Activated T-helper 17 cell treated with anti-CD3 and anti-CD28 coated beads, Interleukin-2, amount 50 U/mL, for 72 hours (primary cell): ENCODE measurements at regions not wholly inside any gene's neighbourhood (a gene's known extent, or its start where the extent isn't known, plus 50 kb on each side); places are given as distances from the start of the nearest gene placed in this dataset.
A peak's percentile ranks its signal among the peaks of the same experiment; 100 is the strongest.

Experiments
- ATAC-seq: fragments of 150-1000 bp; cut with Tn5 transposase; replicated peaks from 2 replicates; pipeline ENCODE4 v1.10.0; 2021; ENCODE audit warnings: mild to moderate bottlenecking, moderate library complexity
- H3K27ac Mint-ChIP-seq: one replicate; pipeline ENCODE4 v1.8.0; 2022; ENCODE audit warnings: mixed read lengths
- H3K27me3 Mint-ChIP-seq: one replicate; pipeline ENCODE4 v1.8.0; 2022; ENCODE audit warnings: mixed read lengths
- H3K36me3 Mint-ChIP-seq: one replicate; pipeline ENCODE4 v1.8.0; 2022; ENCODE audit warnings: low read depth, mild to moderate bottlenecking, mixed read lengths
- H3K4me1 Mint-ChIP-seq: one replicate; pipeline ENCODE4 v1.8.0; 2022; ENCODE audit warnings: mixed read lengths
- H3K4me3 Mint-ChIP-seq: one replicate; pipeline ENCODE4 v1.8.0; 2022; ENCODE audit warnings: mild to moderate bottlenecking, mixed read lengths
- H3K9me3 Mint-ChIP-seq: one replicate; pipeline ENCODE4 v1.8.0; 2022; ENCODE audit warnings: mixed read lengths

- Mint-ChIP-seq H3K4me3 (no peak overlapping the region), H3K27ac (no peak overlapping the region), H3K36me3 (no peaks in the 10 kb centered on the region), H3K4me1 (no peaks in the 10 kb centered on the region), H3K27me3 (no peaks in the 10 kb centered on the region), H3K9me3 (peaks cover 4% of the 10 kb centered on the region)
- no peak for ATAC-seq
Observed at GRCh38 chr20:60806824-60807223, 445.2 kb upstream of the CDH4 start.

- H3K27ac Mint-ChIP-seq = no peak overlapping the region
- no peak for ATAC-seq
- no peaks in the 10 kb centered on the region for H3K27me3 Mint-ChIP-seq
- no peaks in the 10 kb centered on the region for H3K36me3 Mint-ChIP-seq
- no peaks in the 10 kb centered on the region for H3K4me1 Mint-ChIP-seq
- no peak overlapping the region for H3K4me3 Mint-ChIP-seq
- H3K9me3 Mint-ChIP-seq = peaks cover 4% of the 10 kb centered on the region
Observed at GRCh38 chr20:60808003-60808672, 443.9 kb upstream of the CDH4 start.

GRCh38 chr20:60808701-60809100, 443.4 kb upstream of the CDH4 start:
- Mint-ChIP-seq H3K4me3 (no peak overlapping the region), H3K4me1 (no peaks in the 10 kb centered on the region), H3K27ac (no peak overlapping the region), H3K9me3 (peaks cover 4% of the 10 kb centered on the region), H3K36me3 (no peaks in the 10 kb centered on the region), H3K27me3 (no peaks in the 10 kb centered on the region)
- no peak for ATAC-seq

GRCh38 chr20:60810561-60810960, 441.5 kb upstream of the CDH4 start:
- Mint-ChIP-seq H3K9me3 (peaks cover 4% of the 10 kb centered on the region), H3K4me3 (no peak overlapping the region), H3K36me3 (no peaks in the 10 kb centered on the region), H3K27ac (no peak overlapping the region), H3K27me3 (no peaks in the 10 kb centered on the region), H3K4me1 (no peaks in the 10 kb centered on the region)
- ATAC-seq = no peak

- H3K27ac Mint-ChIP-seq = no peak overlapping the region
- H3K36me3 Mint-ChIP-seq = no peaks in the 10 kb centered on the region
- H3K27me3 Mint-ChIP-seq = no peaks in the 10 kb centered on the region
- H3K4me1 Mint-ChIP-seq = no peaks in the 10 kb centered on the region
- peaks cover 7% of the 10 kb centered on the region for H3K9me3 Mint-ChIP-seq
- H3K4me3 Mint-ChIP-seq = no peak overlapping the region
- no peak for ATAC-seq
Observed at GRCh38 chr20:60812561-60812960, 439.5 kb upstream of the CDH4 start.

GRCh38 chr20:60813066-60813465, 439.0 kb upstream of the CDH4 start:
- ATAC-seq = no peak
- H3K27ac Mint-ChIP-seq = no peak overlapping the region
- peaks cover 8% of the 10 kb centered on the region for H3K9me3 Mint-ChIP-seq
- H3K4me1 Mint-ChIP-seq = no peaks in the 10 kb centered on the region
- H3K27me3 Mint-ChIP-seq = no peaks in the 10 kb centered on the region
- no peak overlapping the region for H3K4me3 Mint-ChIP-seq
- H3K36me3 Mint-ChIP-seq = no peaks in the 10 kb centered on the region

- Mint-ChIP-seq H3K4me3 (no peak overlapping the region), H3K36me3 (no peaks in the 10 kb centered on the region), H3K4me1 (no peaks in the 10 kb centered on the region), H3K27ac (no peak overlapping the region), H3K27me3 (peaks cover 7% of the 10 kb centered on the region), H3K9me3 (peaks cover 5% of the 10 kb centered on the region)
- no peak for ATAC-seq
Observed at GRCh38 chr20:60815656-60816055, 436.4 kb upstream of the CDH4 start.

- no peaks in the 10 kb centered on the region for H3K4me1 Mint-ChIP-seq
Observed at GRCh38 chr20:60816901-60817300, 435.2 kb upstream of the CDH4 start.

GRCh38 chr20:60817891-60818290, 434.2 kb upstream of the CDH4 start:
- H3K27me3 Mint-ChIP-seq = peaks cover 11% of the 10 kb centered on the region
- ATAC-seq = no peak
- H3K36me3 Mint-ChIP-seq = no peaks in the 10 kb centered on the region
- H3K4me1 Mint-ChIP-seq = no peaks in the 10 kb centered on the region
- no peak overlapping the region for H3K4me3 Mint-ChIP-seq
- H3K9me3 Mint-ChIP-seq = peaks cover 5% of the 10 kb centered on the region
- no peak overlapping the region for H3K27ac Mint-ChIP-seq

More at GRCh38 chr20:60816901-60817300, 435.2 kb upstream of the CDH4 start:
- Mint-ChIP-seq H3K9me3 (peaks cover 5% of the 10 kb centered on the region), H3K27ac (no peak overlapping the region), H3K27me3 (peaks cover 10% of the 10 kb centered on the region), H3K36me3 (no peaks in the 10 kb centered on the region), H3K4me3 (no peak overlapping the region)
- no peak for ATAC-seq

- H3K9me3 Mint-ChIP-seq = peaks cover 7% of the 10 kb centered on the region
- H3K4me1 Mint-ChIP-seq = no peaks in the 10 kb centered on the region
- ATAC-seq = no peak
- H3K4me3 Mint-ChIP-seq = no peak overlapping the region
- no peaks in the 10 kb centered on the region for H3K36me3 Mint-ChIP-seq
- peaks cover 20% of the 10 kb centered on the region for H3K27me3 Mint-ChIP-seq
- H3K27ac Mint-ChIP-seq = no peak overlapping the region
Observed at GRCh38 chr20:60819511-60819910, 432.6 kb upstream of the CDH4 start.

GRCh38 chr20:60820149-60820548, 431.9 kb upstream of the CDH4 start:
- H3K36me3 Mint-ChIP-seq = no peaks in the 10 kb centered on the region
- ATAC-seq = no peak

GRCh38 chr20:60820918-60821317, 431.1 kb upstream of the CDH4 start:
- Mint-ChIP-seq H3K36me3 (no peaks in the 10 kb centered on the region), H3K4me1 (no peaks in the 10 kb centered on the region), H3K27me3 (peaks cover 24% of the 10 kb centered on the region), H3K4me3 (no peak overlapping the region), H3K9me3 (peaks cover 7% of the 10 kb centered on the region), H3K27ac (no peak overlapping the region)
- peak; percentile 63 for ATAC-seq

More at GRCh38 chr20:60820149-60820548, 431.9 kb upstream of the CDH4 start:
- Mint-ChIP-seq H3K9me3 (peaks cover 7% of the 10 kb centered on the region), H3K27me3 (peaks cover 24% of the 10 kb centered on the region), H3K4me1 (no peaks in the 10 kb centered on the region), H3K4me3 (no peak overlapping the region), H3K27ac (no peak overlapping the region)

GRCh38 chr20:60822699-60823607, 429.1 kb upstream of the CDH4 start:
- peaks cover 24% of the 10 kb centered on the region for H3K27me3 Mint-ChIP-seq
- no peaks in the 10 kb centered on the region for H3K36me3 Mint-ChIP-seq
- H3K27ac Mint-ChIP-seq = no peak overlapping the region
- H3K9me3 Mint-ChIP-seq = peaks cover 3% of the 10 kb centered on the region
- H3K4me3 Mint-ChIP-seq = no peak overlapping the region
- no peaks in the 10 kb centered on the region for H3K4me1 Mint-ChIP-seq
- no peak for ATAC-seq

GRCh38 chr20:60835876-60836275, 416.2 kb upstream of the CDH4 start:
- Mint-ChIP-seq H3K27me3 (peaks cover 13% of the 10 kb centered on the region), H3K4me3 (no peak overlapping the region), H3K9me3 (peaks cover 9% of the 10 kb centered on the region), H3K4me1 (no peaks in the 10 kb centered on the region), H3K27ac (no peak overlapping the region), H3K36me3 (no peaks in the 10 kb centered on the region)
- no peak for ATAC-seq

- Mint-ChIP-seq H3K4me1 (no peaks in the 10 kb centered on the region), H3K27me3 (peaks cover 6% of the 10 kb centered on the region), H3K36me3 (no peaks in the 10 kb centered on the region), H3K4me3 (no peak overlapping the region), H3K9me3 (peaks cover 9% of the 10 kb centered on the region), H3K27ac (no peak overlapping the region)
- ATAC-seq = no peak
Observed at GRCh38 chr20:60837173-60837770, 414.8 kb upstream of the CDH4 start.
